SK-N-SH (cell line): ENCODE measurements at regions not wholly inside any gene's neighbourhood (a gene's known extent, or its start where the extent isn't known, plus 50 kb on each side); places are given as distances from the start of the nearest gene placed in this dataset.

Experiments used
- CHD2 ChIP-seq: fragments of 150-350 bp; IDR thresholded peaks from 2 replicates; pipeline ENCODE4 v1.6.1; 2018; ENCODE audit warnings: low read length; ENCODE audit not compliant: partially characterized antibody
- FOSL2 ChIP-seq: IDR thresholded peaks from 2 replicates; pipeline ENCODE4 v1.4.0; 2012; ENCODE audit warnings: low read depth, mild to moderate bottlenecking, moderate library complexity, borderline replicate concordance
- RAD21 ChIP-seq: IDR thresholded peaks from 2 replicates; pipeline ENCODE4 v1.6.1; 2012; ENCODE audit warnings: mild to moderate bottlenecking, low read length
- SMC3 ChIP-seq: IDR thresholded peaks from 2 replicates; pipeline ENCODE4 v1.6.1; 2012; ENCODE audit warnings: low read depth, low read length, improper control_type of control experiment
- YY1 ChIP-seq: IDR thresholded peaks from 2 replicates; pipeline ENCODE4 v1.4.0; 2012; ENCODE audit warnings: low read depth, mild to moderate bottlenecking
- TF ChIP-seq, protein P1 (sequence below): fragments of 200-600 bp; sonication (generic); IDR thresholded peaks from 2 replicates; pipeline ENCODE4 v1.6.1; 2017; ENCODE audit warnings: antibody characterized with exemption, mild to moderate bottlenecking, moderate library complexity

DNA sequence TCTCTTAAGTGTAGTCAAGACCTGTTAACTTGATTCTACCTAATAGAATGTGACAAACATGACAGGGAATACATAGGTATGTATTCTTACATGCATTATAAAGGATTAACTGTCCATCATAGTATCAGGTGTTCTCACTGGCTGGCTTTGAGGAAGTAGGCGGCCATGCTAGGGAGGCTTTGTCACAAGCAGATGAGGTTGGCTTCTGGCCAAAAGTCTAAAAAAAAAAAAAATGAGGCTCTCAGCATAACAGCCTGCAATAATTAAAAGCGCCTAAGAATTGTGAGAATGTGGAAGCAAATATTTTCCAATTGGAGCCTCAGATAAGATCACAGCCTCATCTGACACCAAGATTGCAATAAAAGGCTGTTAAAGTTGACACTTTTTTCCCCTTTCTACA, 1256.8 kb upstream of the SORCS1 start:
- TF ChIP-seq, protein P1, sequence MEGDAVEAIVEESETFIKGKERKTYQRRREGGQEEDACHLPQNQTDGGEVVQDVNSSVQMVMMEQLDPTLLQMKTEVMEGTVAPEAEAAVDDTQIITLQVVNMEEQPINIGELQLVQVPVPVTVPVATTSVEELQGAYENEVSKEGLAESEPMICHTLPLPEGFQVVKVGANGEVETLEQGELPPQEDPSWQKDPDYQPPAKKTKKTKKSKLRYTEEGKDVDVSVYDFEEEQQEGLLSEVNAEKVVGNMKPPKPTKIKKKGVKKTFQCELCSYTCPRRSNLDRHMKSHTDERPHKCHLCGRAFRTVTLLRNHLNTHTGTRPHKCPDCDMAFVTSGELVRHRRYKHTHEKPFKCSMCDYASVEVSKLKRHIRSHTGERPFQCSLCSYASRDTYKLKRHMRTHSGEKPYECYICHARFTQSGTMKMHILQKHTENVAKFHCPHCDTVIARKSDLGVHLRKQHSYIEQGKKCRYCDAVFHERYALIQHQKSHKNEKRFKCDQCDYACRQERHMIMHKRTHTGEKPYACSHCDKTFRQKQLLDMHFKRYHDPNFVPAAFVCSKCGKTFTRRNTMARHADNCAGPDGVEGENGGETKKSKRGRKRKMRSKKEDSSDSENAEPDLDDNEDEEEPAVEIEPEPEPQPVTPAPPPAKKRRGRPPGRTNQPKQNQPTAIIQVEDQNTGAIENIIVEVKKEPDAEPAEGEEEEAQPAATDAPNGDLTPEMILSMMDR: no peak
- TF ChIP-seq RAD21: no peak
- no peak for TF ChIP-seq FOSL2
- no peak for TF ChIP-seq CHD2
- no peak for TF ChIP-seq SMC3
- no peak for TF ChIP-seq YY1
